H1 (cell line): ENCODE measurements at regions not wholly inside any gene's neighbourhood (a gene's known extent, or its start where the extent isn't known, plus 50 kb on each side); places are given as distances from the start of the nearest gene placed in this dataset.

ENCODE experiments used
- CTCF ChIA-PET: fragments of 300-600 bp; sonication (Branson Sonifier 250); formaldehyde crosslinking; loops from one replicate; lab custom pipeline; 2021; ENCODE audit not compliant: partially characterized antibody; lab: Charles Lee
- POLR2A ChIA-PET: fragments of 300-600 bp; sonication (Branson Sonifier 250); formaldehyde crosslinking; loops from one replicate; lab custom pipeline; 2021; ENCODE audit warnings: inconsistent platforms; ENCODE audit not compliant: partially characterized antibody; lab: Charles Lee
- DNase-seq, 2 experiments: peaks; one replicate each; pipeline versions ENCODE4 v3.0.0 to v3.0.0-alpha.2; 2010 to 2022; ENCODE audit warnings: low spot score in 2 of 2, low read depth in 1 of 2, mixed read lengths in 1 of 2
- FAIRE-seq: peaks from 2 replicates; lab custom pipeline; 2011; peaks lifted over from hg19 to GRCh38; lab: Jason Lieb, UNC
- H2AFZ ChIP-seq: 2 replicates; pipeline ENCODE4 v1.8.1; 2012; ENCODE audit warnings: low read length, inconsistent platforms
- H2AK5ac ChIP-seq: 2 replicates; pipeline ENCODE4 v1.6.1; 2013; ENCODE audit warnings: low read depth, low read length
- H2BK120ac ChIP-seq: replicated peaks from 2 replicates; pipeline ENCODE3; 2013; ENCODE audit warnings: low read depth, low read length, inconsistent platforms
- H2BK12ac ChIP-seq: 2 replicates; pipeline ENCODE4 v1.6.1; 2013; ENCODE audit warnings: low read depth, low read length
- H2BK15ac ChIP-seq: 2 replicates; pipeline ENCODE4 v1.6.1; 2013; ENCODE audit warnings: low read length
- H2BK20ac ChIP-seq: 2 replicates; pipeline ENCODE4 v1.6.1; 2013; ENCODE audit warnings: low read length
- H2BK5ac ChIP-seq: 2 replicates; pipeline ENCODE4 v1.6.1; 2013; ENCODE audit warnings: low read depth, low read length
- H3K14ac ChIP-seq: 2 replicates; pipeline ENCODE4 v1.6.1; 2013; ENCODE audit warnings: inconsistent platforms; ENCODE audit not compliant: insufficient read length
- H3K18ac ChIP-seq: 2 replicates; pipeline ENCODE4 v1.6.1; 2013; ENCODE audit warnings: low read length; ENCODE audit errors: extremely low read depth
- H3K23ac ChIP-seq: 2 replicates; pipeline ENCODE4 v1.6.1; 2013; ENCODE audit warnings: inconsistent platforms; ENCODE audit not compliant: insufficient read length
- H3K23me2 ChIP-seq: 2 replicates; pipeline ENCODE4 v1.6.1; 2013; ENCODE audit warnings: low read depth, low read length
- H3K27ac ChIP-seq: 2 replicates; pipeline ENCODE4 v1.6.1; 2011; ENCODE audit warnings: low read depth, low read length, inconsistent platforms
- H3K27me3 ChIP-seq, 4 experiments: replicated peaks in 1 of 4; 1 replicate in 1 of 4; 2 replicates in 3 of 4; pipeline versions ENCODE4 v1.6.1 to v1.8.1; 2011 to 2013; ENCODE audit warnings: low read length in 3 of 4, mild to moderate bottlenecking in 3 of 4, inconsistent platforms in 2 of 4, mixed read lengths in 2 of 4, moderate library complexity in 1 of 4; ENCODE audit not compliant: control insufficient read depth in 3 of 4, insufficient read depth in 3 of 4; ENCODE audit errors: extremely low read depth in 1 of 4
- H3K36me3 ChIP-seq, 4 experiments: 2 replicates each; pipeline versions ENCODE4 v1.6.1 to v1.8.1; 2011 to 2013; ENCODE audit warnings: mild to moderate bottlenecking in 4 of 4, low read length in 3 of 4, moderate library complexity in 2 of 4, control low read depth in 1 of 4, inconsistent platforms in 1 of 4; ENCODE audit not compliant: insufficient read depth in 4 of 4, control insufficient read depth in 2 of 4
- H3K4ac ChIP-seq: replicated peaks from 2 replicates; pipeline ENCODE3; 2013; ENCODE audit warnings: low read length, low read depth, mixed read lengths, inconsistent platforms; ENCODE audit not compliant: insufficient read length
- H3K4me1 ChIP-seq, 4 experiments: replicated peaks in 1 of 4; 1 replicate in 1 of 4; 2 replicates in 3 of 4; pipeline versions ENCODE4 v1.6.1 to v1.8.1; 2011 to 2013; ENCODE audit warnings: low read length in 3 of 4, inconsistent platforms in 2 of 4, mixed read lengths in 1 of 4; ENCODE audit not compliant: insufficient read depth in 4 of 4, control insufficient read depth in 3 of 4
- H3K4me2 ChIP-seq, 2 experiments: 2 replicates each; pipeline versions ENCODE4 v1.6.1 to v1.8.1; 2011 to 2013; ENCODE audit warnings: low read depth in 2 of 2, low read length in 2 of 2, control low read depth in 1 of 2, inconsistent platforms in 1 of 2, mild to moderate bottlenecking in 1 of 2; ENCODE audit not compliant: insufficient read depth in 1 of 2
- H3K4me3 ChIP-seq, 4 experiments: fragments of 200-600, 300-600 bp in 1 of 4; sonication (generic), shearing (Covaris generic), sonication (Bioruptor Twin) in 1 of 4; 2 replicates each; pipeline versions ENCODE4 v1.5.1 to v1.8.1; 2011 to 2016; ENCODE audit warnings: low read length in 4 of 4, low read depth in 3 of 4, control low read depth in 2 of 4, inconsistent platforms in 2 of 4, mild to moderate bottlenecking in 2 of 4, mixed read lengths in 1 of 4, moderate library complexity in 1 of 4; ENCODE audit not compliant: insufficient read depth in 2 of 4; ENCODE audit errors: extremely low read depth in 1 of 4
- H3K56ac ChIP-seq: replicated peaks from 2 replicates; pipeline ENCODE3; 2013; ENCODE audit warnings: low read depth, mild to moderate bottlenecking, mixed read lengths, low read length, inconsistent platforms; ENCODE audit not compliant: insufficient read length
- H3K79me1 ChIP-seq: 2 replicates; pipeline ENCODE4 v1.6.1; 2013; ENCODE audit warnings: low read depth, low read length, control low read depth
- H3K79me2 ChIP-seq, 2 experiments: 2 replicates each; pipeline versions ENCODE4 v1.6.1 to v1.8.1; 2012 to 2013; ENCODE audit warnings: low read length in 2 of 2, mild to moderate bottlenecking in 2 of 2, inconsistent platforms in 1 of 2; ENCODE audit not compliant: insufficient read depth in 2 of 2, control insufficient read depth in 1 of 2
- H3K9ac ChIP-seq, 4 experiments: replicated peaks in 1 of 4; 1 replicate in 1 of 4; 2 replicates in 3 of 4; pipeline versions ENCODE4 v1.6.1 to v1.8.1; 2011 to 2013; ENCODE audit warnings: low read depth in 3 of 4, low read length in 3 of 4, control low read depth in 2 of 4, mild to moderate bottlenecking in 2 of 4, moderate library complexity in 2 of 4, inconsistent platforms in 1 of 4; ENCODE audit errors: extremely low read depth in 1 of 4
- H3K9me3 ChIP-seq, 2 experiments: 2 replicates each; pipeline versions ENCODE4 v1.6.1 to v1.8.1; 2012 to 2013; ENCODE audit warnings: mild to moderate bottlenecking in 2 of 2, moderate library complexity in 2 of 2, control low read depth in 1 of 2, inconsistent platforms in 1 of 2, low read depth in 1 of 2, low read length in 1 of 2, mixed read lengths in 1 of 2; ENCODE audit not compliant: insufficient read depth in 2 of 2
- H4K20me1 ChIP-seq, 2 experiments: replicated peaks in 1 of 2; 2 replicates each; pipeline versions ENCODE3 to v1.8.1; 2011 to 2013; ENCODE audit warnings: inconsistent platforms in 2 of 2, low read length in 2 of 2, mild to moderate bottlenecking in 1 of 2; ENCODE audit not compliant: insufficient read depth in 2 of 2, control insufficient read depth in 1 of 2
- H4K5ac ChIP-seq: 2 replicates; pipeline ENCODE4 v1.6.1; 2013; ENCODE audit warnings: low read length, low read depth, mixed read lengths, inconsistent platforms; ENCODE audit not compliant: insufficient read length
- H4K8ac ChIP-seq: 2 replicates; pipeline ENCODE4 v1.8.0; 2013; ENCODE audit warnings: mild to moderate bottlenecking, moderate library complexity, low read length, inconsistent platforms; ENCODE audit not compliant: insufficient read depth; ENCODE audit errors: extremely low read depth
- H4K91ac ChIP-seq: replicated peaks from 2 replicates; pipeline ENCODE3; 2013; ENCODE audit warnings: low read length, mixed read lengths, inconsistent platforms; ENCODE audit not compliant: insufficient read length
- CHD2 ChIP-seq: IDR thresholded peaks from 2 replicates; pipeline ENCODE4 v1.6.1; 2012; ENCODE audit warnings: low read length, improper control_type of control experiment
- SP1 ChIP-seq: IDR thresholded peaks from 2 replicates; pipeline ENCODE4 v1.6.1; 2011; ENCODE audit warnings: low read depth, low read length
- TEAD4 ChIP-seq: IDR thresholded peaks from 2 replicates; pipeline ENCODE4 v1.6.1; 2012; ENCODE audit warnings: low read depth, low read length, inconsistent platforms, mixed read lengths
- WGBS, 2 experiments: shearing (Covaris generic) in 1 of 2; methylation state at CpG; one replicate each; pipeline versions ENCODE4 v1.1.6 to v1.1.7; 2013 to 2015; ENCODE audit warnings: low lambda C conversion rate in 2 of 2, mixed read lengths in 2 of 2, inconsistent platforms in 1 of 2, low coverage in 1 of 2, missing lambda C conversion rate in 1 of 2; ENCODE audit not compliant: insufficient replicate concordance in 2 of 2, insufficient coverage in 1 of 2, insufficient read length in 1 of 2; ENCODE audit errors: extremely low coverage in 1 of 2, missing lambda C conversion rate in 1 of 2; 5-methylcytosine and 5-hydroxymethylcytosine counted together

- no peak overlapping the region for H4K8ac ChIP-seq
- no peak for FAIRE-seq
- no peaks in the 10 kb centered on the region for H3K79me1 ChIP-seq
- H4K5ac ChIP-seq, result no peak overlapping the region
- H3K27me3 ChIP-seq, result no peaks in the 10 kb centered on the region
- H3K4me3 ChIP-seq, result no peak overlapping the region
- peak overlapping the region; percentile 65; the same call in 1 of the 2 replicates for H2AFZ ChIP-seq
- no peaks in the 10 kb centered on the region for H3K9me3 ChIP-seq
- H3K4me1 ChIP-seq, result peaks cover 0 to 4% (median 0%) of the 10 kb centered on the region in 4 experiments; a peak in 1 of 7 replicates
- DNase-seq, result no peak
- H3K23me2 ChIP-seq, result no peaks in the 10 kb centered on the region
- H4K20me1 ChIP-seq, result no peaks in the 10 kb centered on the region
- no peak overlapping the region for H2BK20ac ChIP-seq
- no peak overlapping the region for H3K23ac ChIP-seq
- no peak overlapping the region for H3K18ac ChIP-seq
- H3K56ac ChIP-seq, result no peak overlapping the region
- no peak overlapping the region for H3K9ac ChIP-seq
- H2BK12ac ChIP-seq, result peak overlapping the region; percentile 35; the same call in 1 of the 2 replicates
- no peak overlapping the region for H3K4ac ChIP-seq
- no peak overlapping the region for H3K4me2 ChIP-seq
- no peak overlapping the region for H3K14ac ChIP-seq
- WGBS, 2 experiments, result 90% methylated on average over 5 of the region's 5 CpGs; no CpG with 5 or more reads in 1 of the 2 experiments
- no peaks in the 10 kb centered on the region for H3K36me3 ChIP-seq
- H2AK5ac ChIP-seq, result peak overlapping the region; percentile 30; the same call in 1 of the 2 replicates
- H2BK15ac ChIP-seq, result no peak overlapping the region
- H4K91ac ChIP-seq, result no peak overlapping the region
- no peak overlapping the region for H3K27ac ChIP-seq
- H3K79me2 ChIP-seq, result no peaks in the 10 kb centered on the region
- ChIA-PET CTCF (no interaction called here), POLR2A (no interaction called here)
- 0 out of 2 replicates have a peak overlapping the region, but pooled peaks have one; percentile 26 for H2BK5ac ChIP-seq
- H2BK120ac ChIP-seq, result no peak overlapping the region
- TF ChIP-seq TEAD4, result no peak
- no peak for TF ChIP-seq SP1
- TF ChIP-seq CHD2, result no peak
Measured at GRCh38 chr10:10911035-10911434, 106.6 kb upstream of the CELF2 start.
